NCI-H1105 treated with DMSO at 0.1 percent for 48 hours (cell line): ENCODE measurements at regions not wholly inside any gene's neighbourhood (a gene's known extent, or its start where the extent isn't known, plus 50 kb on each side); places are given as distances from the start of the nearest gene placed in this dataset.

Experiments used
- DNase-seq: peaks from one replicate; lab custom pipeline; 2025; lab: John Stamatoyannopoulos, UW

- no peak for DNase-seq
Measured at GRCh38 chr14:26929361-26929760, 331.5 kb upstream of the NOVA1 start.

- DNase-seq, result no peak
Measured at GRCh38 chr14:26930576-26930975, 332.7 kb upstream of the NOVA1 start.

- DNase-seq, result no peak
Measured at GRCh38 chr14:26932606-26933005, 334.8 kb upstream of the NOVA1 start.

GRCh38 chr14:26933431-26933830 lies 335.6 kb upstream of the NOVA1 start:
- DNase-seq, result no peak

GRCh38 chr14:26934151-26934550 lies 336.3 kb upstream of the NOVA1 start:
- DNase-seq, result no peak

- no peak for DNase-seq
Measured at GRCh38 chr14:26935733-26936132, 337.9 kb upstream of the NOVA1 start.

GRCh38 chr14:26938054-26938453 lies 340.2 kb upstream of the NOVA1 start:
- no peak for DNase-seq

- no peak for DNase-seq
Measured at GRCh38 chr14:26939755-26940154, 341.9 kb upstream of the NOVA1 start.

- no peak for DNase-seq
Measured at GRCh38 chr14:26941521-26941920, 343.7 kb upstream of the NOVA1 start.

- no peak for DNase-seq
Measured at GRCh38 chr14:26947265-26947664, 349.4 kb upstream of the NOVA1 start.

GRCh38 chr14:26959437-26959836 lies 361.6 kb upstream of the NOVA1 start:
- DNase-seq, result no peak

- DNase-seq, result peak; percentile 90
Measured at GRCh38 chr14:26959972-26960660, 362.3 kb upstream of the NOVA1 start.

- DNase-seq, result no peak
Measured at GRCh38 chr14:26963711-26964110, 365.9 kb upstream of the NOVA1 start.

- DNase-seq, result no peak
Measured at GRCh38 chr14:26965490-26965889, 367.7 kb upstream of the NOVA1 start.

- no peak for DNase-seq
Measured at GRCh38 chr14:26966908-26967307, 369.1 kb upstream of the NOVA1 start.

GRCh38 chr14:26974965-26975364 lies 377.1 kb upstream of the NOVA1 start:
- no peak for DNase-seq

GRCh38 chr14:26982071-26982470 lies 384.2 kb upstream of the NOVA1 start:
- no peak for DNase-seq

- peak; percentile 73 for DNase-seq
Measured at GRCh38 chr14:26984311-26985177, 386.7 kb upstream of the NOVA1 start.

- no peak for DNase-seq
Measured at GRCh38 chr14:26987744-26988363, 390.0 kb upstream of the NOVA1 start.

- DNase-seq, result no peak
Measured at GRCh38 chr14:26990946-26991345, 393.1 kb upstream of the NOVA1 start.

- DNase-seq, result no peak
Measured at GRCh38 chr14:26992403-26993115, 394.7 kb upstream of the NOVA1 start.

GRCh38 chr14:26993556-26993955 lies 395.7 kb upstream of the NOVA1 start:
- no peak for DNase-seq
